Transverse colon (tissue), 4 donors: ENCODE measurements at regions not wholly inside any gene's neighbourhood (a gene's known extent, or its start where the extent isn't known, plus 50 kb on each side); places are given as distances from the start of the nearest gene placed in this dataset.

Source experiments
- EP300 ChIP-seq: sonication (generic); formaldehyde crosslinking; IDR thresholded peaks from one replicate; pipeline ENCODE4 v1.6.1; 2017; ENCODE audit warnings: antibody characterized with exemption, low read depth
- POLR2A ChIP-seq: fragments of 450-650 bp; IDR thresholded peaks from one replicate; pipeline ENCODE4 v1.6.1; 2016; ENCODE audit warnings: antibody characterized with exemption, mild to moderate bottlenecking, moderate library complexity
- POLR2AphosphoS5 ChIP-seq, 3 donors: sonication (generic); formaldehyde crosslinking; IDR thresholded peaks; one replicate each; pipeline ENCODE4 v1.6.1; 2016; ENCODE audit warnings: antibody characterized with exemption in 3 of 3
- TF ChIP-seq, protein P1 (sequence below), 5 experiments: fragments of 200-600 bp in 3 of 5; fragments of 450-650 bp in 2 of 5; sonication (generic) in 3 of 5; IDR thresholded peaks; 1 replicate in 2 of 5; 2 replicates in 3 of 5; pipeline ENCODE4 v1.5.1; 2016 to 2017; ENCODE audit warnings: antibody characterized with exemption in 5 of 5, inconsistent platforms in 3 of 5, mild to moderate bottlenecking in 2 of 5, moderate library complexity in 1 of 5

DNA sequence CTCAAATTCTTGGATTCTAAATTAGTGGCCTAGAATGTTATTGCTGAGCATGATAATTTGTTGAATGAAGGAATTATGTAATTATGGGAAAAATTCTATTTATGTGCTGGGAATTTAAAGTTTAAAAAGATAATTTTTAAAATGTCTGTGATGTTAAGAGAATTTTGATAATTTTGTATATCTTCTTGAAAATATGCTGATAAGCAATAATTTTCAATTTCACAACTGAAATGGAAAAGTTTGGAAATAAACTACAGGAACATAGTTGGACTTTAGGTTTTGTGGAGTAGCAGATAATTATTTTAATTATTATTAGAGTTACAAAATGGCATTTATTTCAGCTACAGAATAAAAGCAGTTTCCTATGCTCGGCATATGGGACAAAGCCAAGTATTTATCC is 268.5 kb upstream of the TPK1 start:
- TF ChIP-seq POLR2A, result no peak
- TF ChIP-seq, protein P1, sequence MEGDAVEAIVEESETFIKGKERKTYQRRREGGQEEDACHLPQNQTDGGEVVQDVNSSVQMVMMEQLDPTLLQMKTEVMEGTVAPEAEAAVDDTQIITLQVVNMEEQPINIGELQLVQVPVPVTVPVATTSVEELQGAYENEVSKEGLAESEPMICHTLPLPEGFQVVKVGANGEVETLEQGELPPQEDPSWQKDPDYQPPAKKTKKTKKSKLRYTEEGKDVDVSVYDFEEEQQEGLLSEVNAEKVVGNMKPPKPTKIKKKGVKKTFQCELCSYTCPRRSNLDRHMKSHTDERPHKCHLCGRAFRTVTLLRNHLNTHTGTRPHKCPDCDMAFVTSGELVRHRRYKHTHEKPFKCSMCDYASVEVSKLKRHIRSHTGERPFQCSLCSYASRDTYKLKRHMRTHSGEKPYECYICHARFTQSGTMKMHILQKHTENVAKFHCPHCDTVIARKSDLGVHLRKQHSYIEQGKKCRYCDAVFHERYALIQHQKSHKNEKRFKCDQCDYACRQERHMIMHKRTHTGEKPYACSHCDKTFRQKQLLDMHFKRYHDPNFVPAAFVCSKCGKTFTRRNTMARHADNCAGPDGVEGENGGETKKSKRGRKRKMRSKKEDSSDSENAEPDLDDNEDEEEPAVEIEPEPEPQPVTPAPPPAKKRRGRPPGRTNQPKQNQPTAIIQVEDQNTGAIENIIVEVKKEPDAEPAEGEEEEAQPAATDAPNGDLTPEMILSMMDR (IDR thresholded peaks at IDR 0.05), result no peak
- TF ChIP-seq EP300, result no peak
- no peak for TF ChIP-seq POLR2AphosphoS5 (IDR thresholded peaks at IDR 0.05)
